Ishikawa (cell line): ENCODE measurements at regions not wholly inside any gene's neighbourhood (a gene's known extent, or its start where the extent isn't known, plus 50 kb on each side); places are given as distances from the start of the nearest gene placed in this dataset.

Source experiments
- CEBPB ChIP-seq: IDR thresholded peaks from 2 replicates; pipeline ENCODE4 v1.6.1; 2012
- CREB1 ChIP-seq: IDR thresholded peaks from 2 replicates; pipeline ENCODE4 v1.6.1; 2012; ENCODE audit warnings: low read depth
- EGR1 ChIP-seq: IDR thresholded peaks from 2 replicates; pipeline ENCODE4 v1.6.1; 2012
- EP300 ChIP-seq: IDR thresholded peaks from 2 replicates; pipeline ENCODE4 v1.6.1; 2012; ENCODE audit warnings: borderline replicate concordance
- FOXM1 ChIP-seq: IDR thresholded peaks from 2 replicates; pipeline ENCODE4 v1.6.1; 2012; ENCODE audit warnings: low read depth, borderline replicate concordance
- MAX ChIP-seq: IDR thresholded peaks from 2 replicates; pipeline ENCODE4 v1.6.1; 2012
- NFIC ChIP-seq: IDR thresholded peaks from 2 replicates; pipeline ENCODE4 v1.6.1; 2012
- RAD21 ChIP-seq: IDR thresholded peaks from 2 replicates; pipeline ENCODE4 v1.6.1; 2012; ENCODE audit warnings: low read depth
- TAF1 ChIP-seq: IDR thresholded peaks from 2 replicates; pipeline ENCODE4 v1.6.1; 2012; ENCODE audit warnings: low read depth, mild to moderate bottlenecking
- TCF12 ChIP-seq: IDR thresholded peaks from 2 replicates; pipeline ENCODE4 v1.6.1; 2012; ENCODE audit warnings: low read depth
- TEAD4 ChIP-seq: IDR thresholded peaks from 2 replicates; pipeline ENCODE4 v1.6.1; 2012
- YY1 ChIP-seq: IDR thresholded peaks from 2 replicates; pipeline ENCODE4 v1.6.1; 2012; ENCODE audit warnings: low read depth
- ZBTB7A ChIP-seq: IDR thresholded peaks from 2 replicates; pipeline ENCODE4 v1.6.1; 2012; ENCODE audit warnings: low read depth
- TF ChIP-seq, protein P1 (sequence below): IDR thresholded peaks from 2 replicates; pipeline ENCODE4 v1.6.1; 2012
- TF ChIP-seq, protein P2 (sequence below): IDR thresholded peaks from 2 replicates; pipeline ENCODE4 v1.6.1; 2012; ENCODE audit warnings: low read depth, mild to moderate bottlenecking

GRCh38 chr2:185899366-185899765 is 160.8 kb downstream of the FSIP2 start:
- no peak for TF ChIP-seq FOXM1
- TF ChIP-seq RAD21 = no peak
- TF ChIP-seq CEBPB = no peak
- no peak for TF ChIP-seq CREB1
- TF ChIP-seq, protein P1, sequence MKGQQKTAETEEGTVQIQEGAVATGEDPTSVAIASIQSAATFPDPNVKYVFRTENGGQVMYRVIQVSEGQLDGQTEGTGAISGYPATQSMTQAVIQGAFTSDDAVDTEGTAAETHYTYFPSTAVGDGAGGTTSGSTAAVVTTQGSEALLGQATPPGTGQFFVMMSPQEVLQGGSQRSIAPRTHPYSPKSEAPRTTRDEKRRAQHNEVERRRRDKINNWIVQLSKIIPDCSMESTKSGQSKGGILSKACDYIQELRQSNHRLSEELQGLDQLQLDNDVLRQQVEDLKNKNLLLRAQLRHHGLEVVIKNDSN = no peak

DNA sequence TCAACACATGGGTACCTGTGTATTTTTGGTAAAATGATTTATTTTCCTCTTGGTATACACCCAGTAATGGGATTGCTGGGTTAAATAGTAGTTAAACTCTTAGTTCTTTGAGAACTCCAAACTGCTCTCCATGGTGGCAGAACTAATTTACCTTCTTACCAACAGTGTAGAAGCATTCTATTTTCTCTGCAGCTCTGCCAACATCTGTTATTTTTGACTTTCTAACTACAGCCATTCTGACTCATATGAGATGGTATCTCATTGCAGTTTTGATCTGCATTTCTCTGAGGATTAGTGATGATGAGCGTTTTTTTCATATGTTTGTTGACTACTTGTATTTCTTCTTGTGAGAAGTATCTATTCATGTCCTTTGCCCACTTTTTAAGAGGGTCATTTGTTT is 180.6 kb downstream of the FSIP2 start:
- TF ChIP-seq TAF1 = no peak
- no peak for TF ChIP-seq MAX
- TF ChIP-seq YY1 = no peak

GRCh38 chr2:185921048-185921756 is 182.6 kb downstream of the FSIP2 start:
- no peak for TF ChIP-seq TAF1
- TF ChIP-seq CEBPB = no peak
- no peak for TF ChIP-seq FOXM1
- TF ChIP-seq NFIC = no peak
- TF ChIP-seq TEAD4 = no peak
- no peak for TF ChIP-seq EP300
- no peak for TF ChIP-seq EGR1
- TF ChIP-seq, protein P1 = no peak
- no peak for TF ChIP-seq RAD21

GRCh38 chr2:185934232-185934631 is 195.6 kb downstream of the FSIP2 start:
- TF ChIP-seq CREB1 (no peak), MAX (no peak), RAD21 (no peak), EGR1 (no peak), NFIC (no peak), YY1 (no peak), EP300 (no peak), ZBTB7A (no peak), TEAD4 (no peak), CEBPB (no peak), TCF12 (no peak)
- TF ChIP-seq, protein P1 = no peak
- TF ChIP-seq, protein P2, sequence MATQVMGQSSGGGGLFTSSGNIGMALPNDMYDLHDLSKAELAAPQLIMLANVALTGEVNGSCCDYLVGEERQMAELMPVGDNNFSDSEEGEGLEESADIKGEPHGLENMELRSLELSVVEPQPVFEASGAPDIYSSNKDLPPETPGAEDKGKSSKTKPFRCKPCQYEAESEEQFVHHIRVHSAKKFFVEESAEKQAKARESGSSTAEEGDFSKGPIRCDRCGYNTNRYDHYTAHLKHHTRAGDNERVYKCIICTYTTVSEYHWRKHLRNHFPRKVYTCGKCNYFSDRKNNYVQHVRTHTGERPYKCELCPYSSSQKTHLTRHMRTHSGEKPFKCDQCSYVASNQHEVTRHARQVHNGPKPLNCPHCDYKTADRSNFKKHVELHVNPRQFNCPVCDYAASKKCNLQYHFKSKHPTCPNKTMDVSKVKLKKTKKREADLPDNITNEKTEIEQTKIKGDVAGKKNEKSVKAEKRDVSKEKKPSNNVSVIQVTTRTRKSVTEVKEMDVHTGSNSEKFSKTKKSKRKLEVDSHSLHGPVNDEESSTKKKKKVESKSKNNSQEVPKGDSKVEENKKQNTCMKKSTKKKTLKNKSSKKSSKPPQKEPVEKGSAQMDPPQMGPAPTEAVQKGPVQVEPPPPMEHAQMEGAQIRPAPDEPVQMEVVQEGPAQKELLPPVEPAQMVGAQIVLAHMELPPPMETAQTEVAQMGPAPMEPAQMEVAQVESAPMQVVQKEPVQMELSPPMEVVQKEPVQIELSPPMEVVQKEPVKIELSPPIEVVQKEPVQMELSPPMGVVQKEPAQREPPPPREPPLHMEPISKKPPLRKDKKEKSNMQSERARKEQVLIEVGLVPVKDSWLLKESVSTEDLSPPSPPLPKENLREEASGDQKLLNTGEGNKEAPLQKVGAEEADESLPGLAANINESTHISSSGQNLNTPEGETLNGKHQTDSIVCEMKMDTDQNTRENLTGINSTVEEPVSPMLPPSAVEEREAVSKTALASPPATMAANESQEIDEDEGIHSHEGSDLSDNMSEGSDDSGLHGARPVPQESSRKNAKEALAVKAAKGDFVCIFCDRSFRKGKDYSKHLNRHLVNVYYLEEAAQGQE = no peak

GRCh38 chr2:185939858-185940257 is 201.3 kb downstream of the FSIP2 start:
- TF ChIP-seq TEAD4 (no peak), YY1 (no peak), EGR1 (no peak), TAF1 (no peak), CREB1 (no peak), CEBPB (no peak), NFIC (no peak), ZBTB7A (no peak), RAD21 (no peak), MAX (no peak), TCF12 (no peak), FOXM1 (no peak), EP300 (no peak)
- TF ChIP-seq, protein P2 = no peak
- TF ChIP-seq, protein P1 = no peak
